GM23248 (cell line): ENCODE measurements at regions not wholly inside any gene's neighbourhood (a gene's known extent, or its start where the extent isn't known, plus 50 kb on each side); places are given as distances from the start of the nearest gene placed in this dataset.

Experiments
- EZH2 ChIP-seq: fragments of 200-600 bp; sonication (generic); IDR thresholded peaks from 2 replicates; pipeline ENCODE4 v1.6.1; 2018; ENCODE audit warnings: antibody characterized with exemption, mild to moderate bottlenecking; ENCODE audit not compliant: insufficient read depth, poor library complexity, severe bottlenecking
- EZH2phosphoT487 ChIP-seq: fragments of 200-600 bp; sonication (generic); IDR thresholded peaks from 2 replicates; pipeline ENCODE4 v1.6.1; 2018; ENCODE audit warnings: antibody characterized with exemption, moderate library complexity, mild to moderate bottlenecking, low read depth; ENCODE audit not compliant: insufficient read depth

- TF ChIP-seq EZH2 (no peak), EZH2phosphoT487 (no peak)
Observed at GRCh38 chr1:232150770-232151548, 479.0 kb downstream of the SIPA1L2 start.
